Endothelial cell (in vitro differentiated cells): ENCODE measurements at regions not wholly inside any gene's neighbourhood (a gene's known extent, or its start where the extent isn't known, plus 50 kb on each side); places are given as distances from the start of the nearest gene placed in this dataset.

Experiments
- DNase-seq: peaks from one replicate; pipeline ENCODE4 v3.0.0; 2021; ENCODE audit warnings: low spot score
- H3K27ac Mint-ChIP-seq: one replicate; pipeline ENCODE4 v1.8.0; 2021; ENCODE audit warnings: mixed read lengths, inconsistent platforms; ENCODE audit not compliant: unreplicated experiment
- H3K27me3 Mint-ChIP-seq: one replicate; pipeline ENCODE4 v1.8.0; 2021; ENCODE audit warnings: mild to moderate bottlenecking, moderate library complexity, mixed read lengths, inconsistent platforms; ENCODE audit not compliant: unreplicated experiment
- H3K36me3 Mint-ChIP-seq: one replicate; pipeline ENCODE4 v1.8.0; 2021; ENCODE audit warnings: mild to moderate bottlenecking, low read depth, mixed read lengths, inconsistent platforms; ENCODE audit not compliant: unreplicated experiment
- H3K4me1 Mint-ChIP-seq: one replicate; pipeline ENCODE4 v1.8.0; 2021; ENCODE audit warnings: mild to moderate bottlenecking, mixed read lengths, inconsistent platforms; ENCODE audit not compliant: unreplicated experiment
- H3K4me3 Mint-ChIP-seq: one replicate; pipeline ENCODE4 v1.8.0; 2021; ENCODE audit warnings: mild to moderate bottlenecking, mixed read lengths, inconsistent platforms; ENCODE audit not compliant: unreplicated experiment
- H3K9me3 Mint-ChIP-seq: one replicate; pipeline ENCODE4 v1.8.0; 2021; ENCODE audit warnings: mixed read lengths, inconsistent platforms; ENCODE audit not compliant: unreplicated experiment
- TF ChIP-seq, protein P1 (sequence below): fragments of 200-600 bp; sonication (generic); IDR thresholded peaks from one replicate; pipeline ENCODE4 v1.5.0; 2021; ENCODE audit warnings: antibody characterized with exemption; ENCODE audit not compliant: unreplicated experiment

DNA sequence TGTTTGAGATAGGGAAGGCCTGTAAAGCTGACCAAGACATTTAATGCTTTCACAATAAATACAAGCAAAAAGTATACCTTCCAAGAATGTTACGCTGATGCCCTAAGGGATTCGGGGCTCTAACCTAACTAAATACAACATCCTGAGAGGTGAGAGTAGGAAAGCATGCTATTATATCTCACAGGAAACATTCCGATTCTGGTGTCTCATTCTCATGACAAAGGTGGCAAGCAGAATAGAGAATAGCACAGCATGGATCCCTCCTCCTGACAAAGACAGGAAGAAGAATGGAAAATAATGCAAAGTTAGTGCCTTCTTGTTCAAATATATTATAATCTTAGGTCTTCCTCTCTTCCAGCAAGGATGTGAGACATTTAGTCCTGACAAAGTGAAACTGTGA is 504.3 kb downstream of the TFEC start:
- Mint-ChIP-seq H3K9me3 (peaks cover 13% of the 10 kb centered on the region), H3K36me3 (peaks cover 3% of the 10 kb centered on the region), H3K27me3 (no peaks in the 10 kb centered on the region), H3K4me3 (no peak overlapping the region), H3K27ac (no peak overlapping the region), H3K4me1 (peaks cover 10% of the 10 kb centered on the region)
- TF ChIP-seq, protein P1, sequence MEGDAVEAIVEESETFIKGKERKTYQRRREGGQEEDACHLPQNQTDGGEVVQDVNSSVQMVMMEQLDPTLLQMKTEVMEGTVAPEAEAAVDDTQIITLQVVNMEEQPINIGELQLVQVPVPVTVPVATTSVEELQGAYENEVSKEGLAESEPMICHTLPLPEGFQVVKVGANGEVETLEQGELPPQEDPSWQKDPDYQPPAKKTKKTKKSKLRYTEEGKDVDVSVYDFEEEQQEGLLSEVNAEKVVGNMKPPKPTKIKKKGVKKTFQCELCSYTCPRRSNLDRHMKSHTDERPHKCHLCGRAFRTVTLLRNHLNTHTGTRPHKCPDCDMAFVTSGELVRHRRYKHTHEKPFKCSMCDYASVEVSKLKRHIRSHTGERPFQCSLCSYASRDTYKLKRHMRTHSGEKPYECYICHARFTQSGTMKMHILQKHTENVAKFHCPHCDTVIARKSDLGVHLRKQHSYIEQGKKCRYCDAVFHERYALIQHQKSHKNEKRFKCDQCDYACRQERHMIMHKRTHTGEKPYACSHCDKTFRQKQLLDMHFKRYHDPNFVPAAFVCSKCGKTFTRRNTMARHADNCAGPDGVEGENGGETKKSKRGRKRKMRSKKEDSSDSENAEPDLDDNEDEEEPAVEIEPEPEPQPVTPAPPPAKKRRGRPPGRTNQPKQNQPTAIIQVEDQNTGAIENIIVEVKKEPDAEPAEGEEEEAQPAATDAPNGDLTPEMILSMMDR: no peak
- DNase-seq: no peak

GRCh38 chr7:115522174-115522573 is 508.4 kb downstream of the TFEC start:
- H3K4me1 Mint-ChIP-seq: peaks cover 6% of the 10 kb centered on the region
- no peak for DNase-seq
- peaks cover 3% of the 10 kb centered on the region for H3K36me3 Mint-ChIP-seq
- H3K9me3 Mint-ChIP-seq: peaks cover 19% of the 10 kb centered on the region
- TF ChIP-seq, protein P1: no peak
- no peak overlapping the region for H3K4me3 Mint-ChIP-seq
- H3K27ac Mint-ChIP-seq: no peak overlapping the region
- no peaks in the 10 kb centered on the region for H3K27me3 Mint-ChIP-seq

- no peak for DNase-seq
- Mint-ChIP-seq H3K27me3 (peaks cover 2% of the 10 kb centered on the region), H3K4me1 (peaks cover 11% of the 10 kb centered on the region), H3K9me3 (peaks cover 7% of the 10 kb centered on the region), H3K36me3 (no peaks in the 10 kb centered on the region), H3K27ac (no peak overlapping the region), H3K4me3 (no peak overlapping the region)
- TF ChIP-seq, protein P1: no peak
Observed at GRCh38 chr7:115516341-115516740, 514.2 kb downstream of the TFEC start.

- TF ChIP-seq, protein P1: no peak
- Mint-ChIP-seq H3K36me3 (no peaks in the 10 kb centered on the region), H3K27ac (no peak overlapping the region), H3K4me1 (peaks cover 11% of the 10 kb centered on the region), H3K4me3 (no peak overlapping the region), H3K27me3 (peaks cover 2% of the 10 kb centered on the region), H3K9me3 (no peaks in the 10 kb centered on the region)
- no peak for DNase-seq
Observed at GRCh38 chr7:115511330-115511729, 519.2 kb downstream of the TFEC start.

DNA sequence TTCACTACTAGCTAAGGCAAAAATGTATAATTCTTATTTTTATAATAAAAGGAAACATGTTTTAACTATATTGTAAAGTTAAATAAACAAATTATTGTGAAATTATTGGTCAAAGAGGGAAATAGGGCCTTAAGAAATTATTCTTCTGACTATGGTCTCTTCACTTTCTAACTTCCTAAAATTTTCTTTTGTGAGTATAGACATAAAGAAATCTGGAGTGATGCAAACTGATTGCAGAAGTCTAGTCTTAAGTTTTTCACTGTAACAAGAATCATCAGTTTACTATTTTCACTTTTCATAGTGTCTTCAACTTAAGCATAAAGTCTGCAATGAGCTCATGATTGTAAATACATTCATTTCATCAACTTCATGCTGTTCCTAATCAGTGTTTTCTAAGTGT is 525.4 kb downstream of the TFEC start:
- H3K36me3 Mint-ChIP-seq: no peaks in the 10 kb centered on the region
- H3K4me3 Mint-ChIP-seq: no peak overlapping the region
- H3K9me3 Mint-ChIP-seq: no peaks in the 10 kb centered on the region
- no peaks in the 10 kb centered on the region for H3K27me3 Mint-ChIP-seq
- H3K4me1 Mint-ChIP-seq: no peaks in the 10 kb centered on the region
- DNase-seq: no peak
- H3K27ac Mint-ChIP-seq: no peak overlapping the region
- TF ChIP-seq, protein P1: no peak
